ENCODE measurements at regions not wholly inside any gene's neighbourhood (a gene's known extent, or its start where the extent isn't known, plus 50 kb on each side); places are given as distances from the start of the nearest gene placed in this dataset.

- DNase-seq (ENCODE audit: low read depth in 2 of 2) = no peak
These were observed 384.0 kb upstream of the IRX4 start for GRCh38 chr5:2266641-2267240.

GRCh38 chr5:2265341-2265740, 382.6 kb upstream of the IRX4 start:
- DNase-seq (ENCODE audit: low read depth in 2 of 2) = no peak

GRCh38 chr5:2263763-2264162, 381.0 kb upstream of the IRX4 start:
- no peak for DNase-seq (ENCODE audit: low read depth in 2 of 2)

DNA sequence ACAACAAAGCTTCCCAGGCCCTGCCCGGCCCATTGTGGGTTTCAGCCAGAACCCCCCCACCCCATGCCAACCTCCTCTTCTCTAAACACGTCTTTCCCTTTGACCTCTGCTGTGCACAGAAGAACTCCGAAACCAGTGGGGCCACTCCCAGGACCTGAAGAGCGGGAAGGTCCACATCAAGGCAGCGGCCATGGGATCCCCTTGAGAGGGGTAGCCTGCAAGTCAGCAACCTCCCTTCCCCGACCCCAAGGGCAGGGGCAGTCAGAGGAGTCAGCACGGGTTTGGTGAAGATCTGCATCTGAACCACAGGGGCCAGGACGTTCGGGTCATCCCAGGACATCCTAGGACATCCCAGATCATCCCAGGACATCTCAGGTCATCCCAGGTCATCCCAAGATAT, 379.9 kb upstream of the IRX4 start:
- DNase-seq (ENCODE audit: low read depth in 2 of 2) = no peak

- DNase-seq (ENCODE audit: low read depth in 2 of 2) = no peak
These were observed 378.4 kb upstream of the IRX4 start for GRCh38 chr5:2261004-2261703.

GRCh38 chr5:2260211-2261003, 377.7 kb upstream of the IRX4 start:
- no peak for DNase-seq (ENCODE audit: low read depth in 2 of 2)

GRCh38 chr5:2259494-2260107, 376.9 kb upstream of the IRX4 start:
- DNase-seq (ENCODE audit: low read depth in 2 of 2) = no peak

- no peak for DNase-seq (ENCODE audit: low read depth in 2 of 2)
These were observed 376.1 kb upstream of the IRX4 start for GRCh38 chr5:2258861-2259260.

GRCh38 chr5:2257326-2258244, 374.9 kb upstream of the IRX4 start:
- DNase-seq (ENCODE audit: low read depth in 2 of 2) = no peak

- no peak for DNase-seq (ENCODE audit: low read depth in 2 of 2)
These were observed 374.1 kb upstream of the IRX4 start for GRCh38 chr5:2256691-2257280.

GRCh38 chr5:2255915-2256690, 373.4 kb upstream of the IRX4 start:
- no peak for DNase-seq (ENCODE audit: low read depth in 2 of 2)

GRCh38 chr5:2254880-2255750, 372.4 kb upstream of the IRX4 start:
- no peak for DNase-seq (ENCODE audit: low read depth in 2 of 2)

DNA sequence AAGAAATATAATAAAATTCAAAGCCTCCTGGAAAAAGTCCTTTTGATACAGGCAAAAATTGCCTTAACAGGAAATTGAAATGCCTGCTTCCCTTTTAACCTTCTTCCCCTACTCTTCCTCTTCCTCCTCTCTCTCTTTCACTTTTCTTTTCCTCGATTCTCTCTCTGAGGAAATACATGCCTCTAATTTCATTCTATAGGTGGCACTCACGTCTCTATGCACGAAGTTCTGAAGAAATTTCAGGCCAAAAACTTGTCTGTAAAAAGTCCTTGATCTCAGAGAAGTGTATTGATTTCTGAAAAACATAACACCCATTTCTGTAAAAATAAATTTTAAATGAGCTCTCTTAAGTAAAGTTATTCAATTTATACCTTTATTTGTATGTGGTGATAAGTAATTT, 371.7 kb upstream of the IRX4 start:
- no peak for DNase-seq (ENCODE audit: low read depth in 2 of 2)

GRCh38 chr5:2253040-2253975, 370.6 kb upstream of the IRX4 start:
- DNase-seq (ENCODE audit: low read depth in 2 of 2) = no peak

DNA sequence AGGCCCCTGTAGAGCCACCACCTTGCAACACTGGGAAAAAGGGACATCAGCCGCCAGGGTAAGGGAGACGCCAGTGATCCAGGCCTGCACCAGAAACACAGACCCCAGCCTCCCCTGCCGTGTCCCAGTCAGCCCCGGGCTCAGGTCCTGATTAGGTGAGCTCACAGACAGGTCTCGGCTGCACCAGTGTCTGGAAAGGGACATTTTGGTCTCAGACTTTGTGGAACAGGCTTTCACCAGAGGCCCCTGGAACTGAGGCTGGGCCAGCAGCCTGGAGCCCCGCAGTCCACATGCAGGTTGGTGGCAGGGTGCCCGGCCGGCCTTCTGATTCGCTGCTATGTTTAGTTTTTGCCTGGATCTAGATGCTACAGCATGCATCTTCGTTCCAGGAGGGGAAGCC, 369.0 kb upstream of the IRX4 start:
- DNase-seq (ENCODE audit: low read depth in 2 of 2) = no peak

DNA sequence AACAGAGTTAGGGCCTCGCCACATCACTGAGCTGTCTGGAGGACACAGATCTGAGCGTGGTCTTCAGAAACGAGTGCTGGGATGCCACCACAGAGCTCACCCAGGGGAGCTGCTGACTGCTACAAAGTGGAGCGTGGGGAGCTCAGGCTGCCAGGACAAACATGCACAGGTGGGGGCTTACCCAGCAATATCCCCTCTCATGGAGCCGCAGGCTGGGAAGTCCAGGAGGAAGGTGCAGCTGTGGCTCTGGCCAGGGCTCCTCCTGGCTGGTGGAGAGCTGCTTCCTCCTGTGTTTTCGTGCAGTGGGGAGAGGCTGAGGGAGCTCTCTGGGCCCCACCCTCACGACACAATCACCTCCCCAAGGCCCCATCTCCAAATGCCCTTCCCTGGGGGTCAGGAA, 368.6 kb upstream of the IRX4 start:
- DNase-seq (ENCODE audit: low read depth in 2 of 2) = no peak

DNA sequence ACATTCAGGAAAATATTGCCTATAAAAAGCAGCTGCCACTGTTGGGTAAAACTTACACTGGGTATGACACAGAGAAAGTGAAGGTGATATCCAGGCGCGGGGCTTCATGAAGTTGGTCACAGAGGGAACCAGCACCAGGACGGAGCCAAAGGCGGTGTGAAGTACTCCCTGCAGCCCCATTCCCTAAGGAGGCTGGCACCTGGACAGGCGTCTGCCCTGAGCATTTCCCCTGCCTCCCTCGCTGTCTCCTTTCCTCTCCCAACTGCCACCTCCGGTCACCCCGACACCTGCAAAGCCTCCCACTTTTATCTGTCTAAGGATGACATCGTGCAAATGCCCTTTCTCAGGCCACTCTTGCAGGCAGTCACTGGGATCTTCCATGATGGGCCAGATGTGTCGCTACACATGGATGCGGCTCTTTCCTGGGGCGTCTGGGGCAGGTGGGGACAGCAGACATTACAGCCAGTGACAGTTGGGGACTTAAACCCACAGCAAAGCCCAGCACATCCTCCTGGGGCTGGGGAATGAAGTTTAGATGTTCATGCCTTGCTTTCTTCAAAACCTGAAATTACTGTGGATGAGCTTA, 367.7 kb upstream of the IRX4 start:
- DNase-seq (ENCODE audit: low read depth in 2 of 2) = no peak

DNA sequence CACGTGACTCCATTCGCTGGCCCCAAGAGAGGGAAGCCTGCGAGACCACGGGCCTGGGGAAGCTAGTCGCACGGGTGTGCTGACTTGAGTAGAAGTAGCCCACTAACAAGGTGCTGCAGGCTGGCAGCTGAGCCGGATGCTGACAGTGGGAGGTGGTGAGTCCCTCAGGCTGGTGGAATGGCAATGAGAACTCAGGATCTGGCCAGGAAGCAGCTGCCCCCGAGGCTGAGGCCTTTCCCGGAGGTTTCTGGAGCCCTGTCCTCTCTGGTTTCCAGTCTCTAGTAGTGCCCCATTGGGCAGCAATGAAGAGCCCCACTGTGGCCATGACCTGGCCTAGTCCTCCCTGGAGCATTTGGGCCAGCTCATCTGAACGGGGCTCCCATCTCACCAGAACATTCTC, 366.7 kb upstream of the IRX4 start:
- no peak for DNase-seq (ENCODE audit: low read depth in 2 of 2)
